ENCODE measurements at regions not wholly inside any gene's neighbourhood (a gene's known extent, or its start where the extent isn't known, plus 50 kb on each side); places are given as distances from the start of the nearest gene placed in this dataset.

DNA sequence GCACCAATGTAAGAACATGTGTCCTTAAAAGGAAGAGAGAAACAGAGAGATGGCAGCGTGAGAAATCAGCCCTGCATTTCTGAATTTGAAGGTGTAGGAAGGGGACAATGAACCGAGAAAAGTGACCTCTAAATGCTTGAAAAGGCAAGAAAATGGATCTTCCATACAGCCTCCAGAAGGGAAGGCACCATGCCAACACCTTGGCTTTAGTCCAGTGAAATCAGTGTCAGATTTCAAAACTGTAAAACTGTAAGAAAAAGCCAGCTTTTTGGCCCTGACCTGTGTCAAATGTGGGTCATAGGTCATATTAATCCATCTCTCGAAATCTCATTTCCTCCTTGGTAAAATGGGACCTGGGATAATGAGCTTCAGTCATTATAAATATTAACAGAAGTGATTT lies 762.3 kb downstream of the DCDC2C start:
- TF ChIP-seq, protein P1, sequence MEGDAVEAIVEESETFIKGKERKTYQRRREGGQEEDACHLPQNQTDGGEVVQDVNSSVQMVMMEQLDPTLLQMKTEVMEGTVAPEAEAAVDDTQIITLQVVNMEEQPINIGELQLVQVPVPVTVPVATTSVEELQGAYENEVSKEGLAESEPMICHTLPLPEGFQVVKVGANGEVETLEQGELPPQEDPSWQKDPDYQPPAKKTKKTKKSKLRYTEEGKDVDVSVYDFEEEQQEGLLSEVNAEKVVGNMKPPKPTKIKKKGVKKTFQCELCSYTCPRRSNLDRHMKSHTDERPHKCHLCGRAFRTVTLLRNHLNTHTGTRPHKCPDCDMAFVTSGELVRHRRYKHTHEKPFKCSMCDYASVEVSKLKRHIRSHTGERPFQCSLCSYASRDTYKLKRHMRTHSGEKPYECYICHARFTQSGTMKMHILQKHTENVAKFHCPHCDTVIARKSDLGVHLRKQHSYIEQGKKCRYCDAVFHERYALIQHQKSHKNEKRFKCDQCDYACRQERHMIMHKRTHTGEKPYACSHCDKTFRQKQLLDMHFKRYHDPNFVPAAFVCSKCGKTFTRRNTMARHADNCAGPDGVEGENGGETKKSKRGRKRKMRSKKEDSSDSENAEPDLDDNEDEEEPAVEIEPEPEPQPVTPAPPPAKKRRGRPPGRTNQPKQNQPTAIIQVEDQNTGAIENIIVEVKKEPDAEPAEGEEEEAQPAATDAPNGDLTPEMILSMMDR (IDR thresholded peaks at IDR 0.05): no peak
- TF ChIP-seq POLR2A (IDR thresholded peaks at IDR 0.05; ENCODE audit: low read depth) (no peak), POLR2AphosphoS5 (IDR thresholded peaks at IDR 0.05) (no peak), EP300 (IDR thresholded peaks at IDR 0.05) (no peak)
